ENCODE measurements at regions not wholly inside any gene's neighbourhood (a gene's known extent, or its start where the extent isn't known, plus 50 kb on each side); places are given as distances from the start of the nearest gene placed in this dataset.

DNA sequence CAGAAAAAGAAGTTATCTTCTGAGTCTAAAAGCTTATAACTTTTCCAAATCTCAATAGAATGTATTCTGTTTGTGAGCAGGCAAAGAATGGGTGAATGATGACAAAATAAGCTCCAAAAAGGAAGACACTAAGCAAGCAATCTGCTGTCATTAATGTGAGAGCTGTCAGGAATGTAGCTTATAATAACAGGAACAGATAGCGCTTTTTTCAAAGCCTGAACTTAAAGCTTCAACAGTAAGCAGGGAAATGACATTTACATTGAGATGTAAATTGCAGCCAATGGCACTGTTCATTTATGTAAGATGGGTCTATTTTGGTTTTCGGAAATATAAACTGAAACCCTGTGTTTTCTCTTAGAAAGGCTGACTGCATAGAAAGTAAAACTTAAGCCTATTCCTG, 1005.9 kb downstream of the PDHA2 start:
- TF ChIP-seq, protein P1, sequence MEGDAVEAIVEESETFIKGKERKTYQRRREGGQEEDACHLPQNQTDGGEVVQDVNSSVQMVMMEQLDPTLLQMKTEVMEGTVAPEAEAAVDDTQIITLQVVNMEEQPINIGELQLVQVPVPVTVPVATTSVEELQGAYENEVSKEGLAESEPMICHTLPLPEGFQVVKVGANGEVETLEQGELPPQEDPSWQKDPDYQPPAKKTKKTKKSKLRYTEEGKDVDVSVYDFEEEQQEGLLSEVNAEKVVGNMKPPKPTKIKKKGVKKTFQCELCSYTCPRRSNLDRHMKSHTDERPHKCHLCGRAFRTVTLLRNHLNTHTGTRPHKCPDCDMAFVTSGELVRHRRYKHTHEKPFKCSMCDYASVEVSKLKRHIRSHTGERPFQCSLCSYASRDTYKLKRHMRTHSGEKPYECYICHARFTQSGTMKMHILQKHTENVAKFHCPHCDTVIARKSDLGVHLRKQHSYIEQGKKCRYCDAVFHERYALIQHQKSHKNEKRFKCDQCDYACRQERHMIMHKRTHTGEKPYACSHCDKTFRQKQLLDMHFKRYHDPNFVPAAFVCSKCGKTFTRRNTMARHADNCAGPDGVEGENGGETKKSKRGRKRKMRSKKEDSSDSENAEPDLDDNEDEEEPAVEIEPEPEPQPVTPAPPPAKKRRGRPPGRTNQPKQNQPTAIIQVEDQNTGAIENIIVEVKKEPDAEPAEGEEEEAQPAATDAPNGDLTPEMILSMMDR (conservative IDR thresholded peaks at IDR 0.05; ENCODE audit: low read length): no peak
- no peak for TF ChIP-seq EZH2phosphoT487 (IDR thresholded peaks at IDR 0.05; ENCODE audit: borderline replicate concordance, low read depth, low read length)
- no TSS peak for BruUV-seq (replicated peaks)

GRCh38 chr4:96874657-96875056, 1034.8 kb downstream of the PDHA2 start:
- POLR2A ChIA-PET: no interaction called here

More for the DNA sequence above, 1005.9 kb downstream of the PDHA2 start:
- ChIA-PET POLR2A (interaction anchor here (0.6 kb wide), 1 partner anchor 41 kb away, joined by 3 read pairs; no protein-coding TSS in a partner anchor), CTCF (ENCODE audit: unreplicated experiment) (no interaction called here)
- intact Hi-C loops (cut with micrococcal nuclease; ENCODE audit: unreplicated experiment): no loop called here
- H3K27ac ChIP-seq (ENCODE audit: low read depth, low read length, poor library complexity, severe bottlenecking): no peak overlapping the region
- no peak overlapping the region for H2AFZ ChIP-seq (ENCODE audit: low read length)
- H3K4me2 ChIP-seq (ENCODE audit: low read length): no peak overlapping the region
- H3K9me2 ChIP-seq (ENCODE audit: insufficient read depth, low read length): no peaks in the 10 kb centered on the region
- H4K20me1 ChIP-seq (ENCODE audit: insufficient read depth, low read length): no peaks in the 10 kb centered on the region
- H3K36me3 ChIP-seq (ENCODE audit: insufficient read depth, low read length): no peaks in the 10 kb centered on the region
- H3K4me1 ChIP-seq (ENCODE audit: insufficient read depth, low read length, poor library complexity, severe bottlenecking): no peaks in the 10 kb centered on the region
- H3K9me3 ChIP-seq (ENCODE audit: low read length): no peaks in the 10 kb centered on the region
- H3K79me2 ChIP-seq (ENCODE audit: insufficient read depth, low read depth, low read length): no peaks in the 10 kb centered on the region
- no peak overlapping the region for H3K4me3 ChIP-seq (ENCODE audit: low read depth, low read length, poor library complexity, severe bottlenecking)
- DNase-seq (ENCODE audit: low spot score): no peak

GRCh38 chr4:96879527-96879926, 1039.6 kb downstream of the PDHA2 start:
- Histone ChIP-seq H3K79me2 (ENCODE audit: insufficient read depth, low read depth, low read length) (no peaks in the 10 kb centered on the region), H3K36me3 (ENCODE audit: insufficient read depth, low read length) (no peaks in the 10 kb centered on the region), H3K27ac (ENCODE audit: low read depth, low read length, poor library complexity, severe bottlenecking) (no peak overlapping the region), H3K4me1 (ENCODE audit: insufficient read depth, low read length, poor library complexity, severe bottlenecking) (no peaks in the 10 kb centered on the region), H3K4me3 (ENCODE audit: low read depth, low read length, poor library complexity, severe bottlenecking) (no peak overlapping the region), H3K4me2 (ENCODE audit: low read length) (no peak overlapping the region), H3K9me2 (ENCODE audit: insufficient read depth, low read length) (no peaks in the 10 kb centered on the region), H4K20me1 (ENCODE audit: insufficient read depth, low read length) (no peaks in the 10 kb centered on the region), H3K9me3 (ENCODE audit: low read length) (no peaks in the 10 kb centered on the region), H2AFZ (ENCODE audit: low read length) (no peak overlapping the region)
- TF ChIP-seq EZH2phosphoT487 (IDR thresholded peaks at IDR 0.05; ENCODE audit: borderline replicate concordance, low read depth, low read length): no peak
- TF ChIP-seq, protein P1 (conservative IDR thresholded peaks at IDR 0.05; ENCODE audit: low read length): no peak
- no TSS peak for BruUV-seq (replicated peaks)
- intact Hi-C loops (cut with micrococcal nuclease; ENCODE audit: unreplicated experiment): no loop called here
- ChIA-PET CTCF (ENCODE audit: unreplicated experiment) (no interaction called here), POLR2A (no interaction called here)
- DNase-seq (ENCODE audit: low spot score): no peak

More at GRCh38 chr4:96874657-96875056, 1034.8 kb downstream of the PDHA2 start:
- Histone ChIP-seq H3K27ac (ENCODE audit: low read depth, low read length, poor library complexity, severe bottlenecking) (no peak overlapping the region), H3K9me2 (ENCODE audit: insufficient read depth, low read length) (no peaks in the 10 kb centered on the region), H3K9me3 (ENCODE audit: low read length) (no peaks in the 10 kb centered on the region), H2AFZ (ENCODE audit: low read length) (no peak overlapping the region), H3K79me2 (ENCODE audit: insufficient read depth, low read depth, low read length) (no peaks in the 10 kb centered on the region), H4K20me1 (ENCODE audit: insufficient read depth, low read length) (no peaks in the 10 kb centered on the region), H3K36me3 (ENCODE audit: insufficient read depth, low read length) (no peaks in the 10 kb centered on the region), H3K4me3 (ENCODE audit: low read depth, low read length, poor library complexity, severe bottlenecking) (no peak overlapping the region), H3K4me1 (ENCODE audit: insufficient read depth, low read length, poor library complexity, severe bottlenecking) (no peaks in the 10 kb centered on the region), H3K4me2 (ENCODE audit: low read length) (no peak overlapping the region)
- no TSS peak for BruUV-seq (replicated peaks)
- no peak for DNase-seq (ENCODE audit: low spot score)
- TF ChIP-seq EZH2phosphoT487 (IDR thresholded peaks at IDR 0.05; ENCODE audit: borderline replicate concordance, low read depth, low read length): no peak
- TF ChIP-seq, protein P1 (conservative IDR thresholded peaks at IDR 0.05; ENCODE audit: low read length): no peak
- intact Hi-C loops (cut with micrococcal nuclease; ENCODE audit: unreplicated experiment): no loop called here
- CTCF ChIA-PET (ENCODE audit: unreplicated experiment): no interaction called here

Measured in OCI-LY7 (cell line).